ENCODE measurements at regions not wholly inside any gene's neighbourhood (a gene's known extent, or its start where the extent isn't known, plus 50 kb on each side); places are given as distances from the start of the nearest gene placed in this dataset.
"Not testable (repeated sequence)": the region's sequence is repeated elsewhere in the genome, so short reads cannot be mapped to it uniquely, and the experiment has no call there.

GRCh38 chr4:8952109-8952508 lies 80.5 kb upstream of the HMX1 start:
- not testable (repeated sequence) for ATAC-seq; H3K9me2 ChIP-seq (ENCODE audit: insufficient read depth); H3K4me3 ChIP-seq; H3K4me2 ChIP-seq; DNase-seq (ENCODE audit: low spot score); H4K20me1 ChIP-seq (replicated peaks; ENCODE audit: insufficient read depth); H3K4me3 Mint-ChIP-seq; H3K36me3 ChIP-seq (ENCODE audit: insufficient read depth); H2AFZ ChIP-seq; H3K27me3 Mint-ChIP-seq (ENCODE audit: insufficient read depth, low read depth, poor library complexity); H3K27ac Mint-ChIP-seq; H3K36me3 Mint-ChIP-seq (ENCODE audit: low read depth); H3F3A ChIP-seq (replicated peaks; ENCODE audit: low read depth); H3K4me1 Mint-ChIP-seq; H3K4me1 ChIP-seq (ENCODE audit: insufficient read depth); H3K27ac ChIP-seq (ENCODE audit: low read depth); H3K9me3 Mint-ChIP-seq; H3K79me2 ChIP-seq (replicated peaks; ENCODE audit: insufficient read depth); H3K27me3 ChIP-seq (ENCODE audit: insufficient read depth)

GRCh38 chr4:8945506-8945905 lies 73.9 kb upstream of the HMX1 start:
- ATAC-seq = not testable (repeated sequence)

GRCh38 chr4:8943367-8943766 lies 71.7 kb upstream of the HMX1 start:
- ATAC-seq; H3K27me3 ChIP-seq (ENCODE audit: insufficient read depth); H3K9me3 Mint-ChIP-seq: not testable (repeated sequence)

More at GRCh38 chr4:8945506-8945905, 73.9 kb upstream of the HMX1 start:
- not testable (repeated sequence) for H3K4me1 ChIP-seq (ENCODE audit: insufficient read depth); H4K20me1 ChIP-seq (replicated peaks; ENCODE audit: insufficient read depth); H3K27ac ChIP-seq (ENCODE audit: low read depth); H3K4me1 Mint-ChIP-seq; H3K4me3 ChIP-seq; H3K27ac Mint-ChIP-seq; H3K79me2 ChIP-seq (replicated peaks; ENCODE audit: insufficient read depth); H3K36me3 ChIP-seq (ENCODE audit: insufficient read depth); H3K9me3 Mint-ChIP-seq; H3K27me3 ChIP-seq (ENCODE audit: insufficient read depth); H3K4me2 ChIP-seq; H3K27me3 Mint-ChIP-seq (ENCODE audit: insufficient read depth, low read depth, poor library complexity); H3F3A ChIP-seq (replicated peaks; ENCODE audit: low read depth); H3K4me3 Mint-ChIP-seq; H3K36me3 Mint-ChIP-seq (ENCODE audit: low read depth); H3K9me2 ChIP-seq (ENCODE audit: insufficient read depth); H2AFZ ChIP-seq
- TF ChIP-seq CTCF (conservative IDR thresholded peaks at IDR 0.05; ENCODE audit: low read depth in 2 of 2) = 0 out of 4 replicates have a peak, but pooled peaks of 1 of the 2 experiments have one; percentile 1
- peak; percentile 13 for DNase-seq (ENCODE audit: low spot score)

GRCh38 chr4:8942088-8942487 lies 70.4 kb upstream of the HMX1 start:
- H3K9me3 Mint-ChIP-seq = not testable (repeated sequence)

More at GRCh38 chr4:8943367-8943766, 71.7 kb upstream of the HMX1 start:
- not testable (repeated sequence) for H3K4me3 Mint-ChIP-seq; H3K36me3 Mint-ChIP-seq (ENCODE audit: low read depth); H3K36me3 ChIP-seq (ENCODE audit: insufficient read depth); H3K4me1 ChIP-seq (ENCODE audit: insufficient read depth); H3K27ac ChIP-seq (ENCODE audit: low read depth); DNase-seq (ENCODE audit: low spot score); H2AFZ ChIP-seq; H3K27ac Mint-ChIP-seq; H3K79me2 ChIP-seq (replicated peaks; ENCODE audit: insufficient read depth); H3K4me3 ChIP-seq; H3K4me1 Mint-ChIP-seq; H3K27me3 Mint-ChIP-seq (ENCODE audit: insufficient read depth, low read depth, poor library complexity); H3K4me2 ChIP-seq; H3K9me2 ChIP-seq (ENCODE audit: insufficient read depth); H4K20me1 ChIP-seq (replicated peaks; ENCODE audit: insufficient read depth); H3F3A ChIP-seq (replicated peaks; ENCODE audit: low read depth)

GRCh38 chr4:8941492-8941805 lies 69.8 kb upstream of the HMX1 start:
- not testable (repeated sequence) for H3K9me2 ChIP-seq (ENCODE audit: insufficient read depth); DNase-seq (ENCODE audit: low spot score); H3K27me3 Mint-ChIP-seq (ENCODE audit: insufficient read depth, low read depth, poor library complexity); H2AFZ ChIP-seq; H3K4me3 ChIP-seq; ATAC-seq; H3K79me2 ChIP-seq (replicated peaks; ENCODE audit: insufficient read depth); H3K36me3 Mint-ChIP-seq (ENCODE audit: low read depth); H3K27ac Mint-ChIP-seq; H3K4me3 Mint-ChIP-seq; H3K9me3 Mint-ChIP-seq; H3K4me2 ChIP-seq; H3F3A ChIP-seq (replicated peaks; ENCODE audit: low read depth); H3K36me3 ChIP-seq (ENCODE audit: insufficient read depth); H3K27me3 ChIP-seq (ENCODE audit: insufficient read depth); H3K4me1 Mint-ChIP-seq; H4K20me1 ChIP-seq (replicated peaks; ENCODE audit: insufficient read depth); H3K4me1 ChIP-seq (ENCODE audit: insufficient read depth); H3K27ac ChIP-seq (ENCODE audit: low read depth)

More at GRCh38 chr4:8942088-8942487, 70.4 kb upstream of the HMX1 start:
- not testable (repeated sequence) for H3K27me3 ChIP-seq (ENCODE audit: insufficient read depth); ATAC-seq; H3K27ac Mint-ChIP-seq; H3K36me3 ChIP-seq (ENCODE audit: insufficient read depth); H3K27me3 Mint-ChIP-seq (ENCODE audit: insufficient read depth, low read depth, poor library complexity); H3K4me3 ChIP-seq; H3K4me1 Mint-ChIP-seq; H3K4me3 Mint-ChIP-seq; H3K9me2 ChIP-seq (ENCODE audit: insufficient read depth); H3K4me1 ChIP-seq (ENCODE audit: insufficient read depth); H3K79me2 ChIP-seq (replicated peaks; ENCODE audit: insufficient read depth); H3K4me2 ChIP-seq; H4K20me1 ChIP-seq (replicated peaks; ENCODE audit: insufficient read depth); DNase-seq (ENCODE audit: low spot score); H2AFZ ChIP-seq; H3F3A ChIP-seq (replicated peaks; ENCODE audit: low read depth); H3K36me3 Mint-ChIP-seq (ENCODE audit: low read depth); H3K27ac ChIP-seq (ENCODE audit: low read depth)
